K562 (cell line): ENCODE measurements at regions not wholly inside any gene's neighbourhood (a gene's known extent, or its start where the extent isn't known, plus 50 kb on each side); places are given as distances from the start of the nearest gene placed in this dataset.
"Not testable (repeated sequence)": the region's sequence is repeated elsewhere in the genome, so short reads cannot be mapped to it uniquely, and the experiment has no call there.

Experiments used
- ATAC-seq: fragments of 200-7000 bp; cut with Tn5 transposase; 3 replicates; pipeline ENCODE4 v1.9.1; 2020; ENCODE audit warnings: moderate library complexity
- BruUV-seq: library from RNA; stranded (reverse); fragments of 400-500 nt; replicated peaks from 2 replicates; lab custom pipeline; 2021; lab: Mats Ljungman, UMichigan
- CTCF ChIA-PET: fragments of 300-600 bp; formaldehyde crosslinking; extraction: SDS; loops from one replicate; lab custom pipeline; 2021; ENCODE audit warnings: low intra/inter-chr PET ratio; lab: Yijun Ruan, JAX
- POLR2A ChIA-PET: fragments of 300-600, 350-650 bp; sonication (Branson Sonifier 250); formaldehyde crosslinking; extraction: SDS; loops from one replicate; lab custom pipeline; 2021; ENCODE audit warnings: antibody characterized with exemption, inconsistent platforms; lab: Yijun Ruan, JAX
- DNase-seq, 4 experiments: peaks; one replicate each; pipeline versions ENCODE4 v3.0.0 to v3.0.0-alpha.2; 2011 to 2018; ENCODE audit warnings: low spot score in 3 of 4, mixed read lengths in 3 of 4; ENCODE audit errors: extremely low read depth in 1 of 4
- FAIRE-seq: peaks from 2 replicates; lab custom pipeline; 2011; peaks lifted over from hg19 to GRCh38; lab: Jason Lieb, UNC
- H2AFZ ChIP-seq: 2 replicates; pipeline ENCODE4 v1.6.0; 2011; ENCODE audit warnings: low read depth, low read length, control low read depth, inconsistent platforms
- H3K27ac ChIP-seq: fragments of 200-600 bp; 3 replicates; pipeline ENCODE4 v1.8.0; 2011; ENCODE audit warnings: low read depth, mild to moderate bottlenecking, control low read depth, inconsistent platforms, low read length, moderate library complexity, mixed read lengths; ENCODE audit errors: extremely low read depth
- H3K27me3 ChIP-seq, 2 experiments: fragments of 300-600 bp in 1 of 2; 2 replicates in 1 of 2; 3 replicates in 1 of 2; pipeline versions ENCODE4 v1.6.0 to v1.8.0; 2011; ENCODE audit warnings: inconsistent platforms in 2 of 2, low read length in 2 of 2, mild to moderate bottlenecking in 1 of 2, mixed read lengths in 1 of 2, moderate library complexity in 1 of 2; ENCODE audit not compliant: control insufficient read depth in 2 of 2, insufficient read depth in 2 of 2
- H3K36me3 ChIP-seq: fragments of 300-600 bp; 3 replicates; pipeline ENCODE4 v1.8.0; 2011; ENCODE audit warnings: mild to moderate bottlenecking, low read length, inconsistent platforms; ENCODE audit not compliant: control insufficient read depth, insufficient read depth
- H3K4me1 ChIP-seq, 2 experiments: fragments of 200-600 bp in 1 of 2; replicated peaks in 1 of 2; 2 replicates in 1 of 2; 3 replicates in 1 of 2; pipeline versions ENCODE4 v1.5.1 to v1.8.0; 2011; ENCODE audit warnings: inconsistent platforms in 2 of 2, low read length in 2 of 2, mild to moderate bottlenecking in 1 of 2, mixed read lengths in 1 of 2, moderate library complexity in 1 of 2; ENCODE audit not compliant: control insufficient read depth in 2 of 2, insufficient read depth in 2 of 2
- H3K4me2 ChIP-seq: 2 replicates; pipeline ENCODE4 v1.6.1; 2011; ENCODE audit warnings: low read length, control low read depth, inconsistent platforms, mixed read lengths; ENCODE audit not compliant: insufficient read depth
- H3K4me3 ChIP-seq: fragments of 200-600 bp; sonication (generic), shearing (Covaris generic); 2 replicates; pipeline ENCODE4 v1.5.1; 2016; ENCODE audit warnings: control low read depth, inconsistent platforms
- H3K79me2 ChIP-seq: fragments of 200-600 bp; 3 replicates; pipeline ENCODE4 v1.8.0; 2011; ENCODE audit warnings: low read length, inconsistent platforms; ENCODE audit not compliant: control insufficient read depth, insufficient read depth
- H3K9ac ChIP-seq, 2 experiments: 2 replicates each; pipeline versions ENCODE4 v1.6.0 to v1.6.1; 2011; ENCODE audit warnings: low read depth in 2 of 2, low read length in 2 of 2, control low read depth in 1 of 2, inconsistent platforms in 1 of 2, mild to moderate bottlenecking in 1 of 2, mixed read lengths in 1 of 2; ENCODE audit not compliant: insufficient read depth in 1 of 2
- H3K9me1 ChIP-seq: one replicate; pipeline ENCODE4 v1.6.0; 2011; ENCODE audit warnings: inconsistent platforms, mild to moderate bottlenecking, low read length, moderate library complexity; ENCODE audit not compliant: control insufficient read depth, insufficient read depth
- H3K9me3 ChIP-seq: replicated peaks from 2 replicates; pipeline ENCODE4 v1.5.1; 2011; ENCODE audit warnings: low read depth, low read length, inconsistent platforms; ENCODE audit not compliant: control insufficient read depth, insufficient read depth
- H4K20me1 ChIP-seq: replicated peaks from 2 replicates; pipeline ENCODE4 v1.6.1; 2011; ENCODE audit warnings: low read length, inconsistent platforms, mixed read lengths; ENCODE audit not compliant: control insufficient read depth, insufficient read depth
- SIN3B ChIP-seq: fragments of 450-650 bp; IDR thresholded peaks from 2 replicates; pipeline ENCODE4 v1.6.1; 2017; ENCODE audit warnings: low read depth, mild to moderate bottlenecking, moderate library complexity
- WGBS: fragments of 100-300 bp; shearing (Covaris generic); methylation state at CpG from one replicate; pipeline ENCODE4 v1.1.6; 2016; ENCODE audit warnings: low coverage, mixed read lengths; ENCODE audit not compliant: insufficient coverage; ENCODE audit errors: missing lambda C conversion rate; 5-methylcytosine and 5-hydroxymethylcytosine counted together
- in situ Hi-C: fragments of 300-500 bp; cut with MboI; formaldehyde crosslinking; loops from 4 replicates; pipeline ENCODE4 v1.15.0; 2018; ENCODE audit warnings: inconsistent platforms, mixed read lengths
- intact Hi-C: fragments of 100-400 bp; cut with micrococcal nuclease; formaldehyde crosslinking; loops from 2 replicates; pipeline ENCODE4 v1.14.2; 2022

- CTCF ChIA-PET: no interaction called here
- FAIRE-seq (no peak), ATAC-seq (no peak), DNase-seq (no peak)
- no CpG with 5 or more reads among the region's 15 CpGs for WGBS
- Histone ChIP-seq H3K9me1 (no peaks in the 10 kb centered on the region), H4K20me1 (no peaks in the 10 kb centered on the region), H3K4me2 (no peak overlapping the region), H2AFZ (no peak overlapping the region), H3K27me3 (no peaks in the 10 kb centered on the region), H3K4me3 (no peak overlapping the region), H3K4me1 (no peaks in the 10 kb centered on the region), H3K9me3 (no peaks in the 10 kb centered on the region), H3K9ac (no peak overlapping the region), H3K79me2 (no peaks in the 10 kb centered on the region), H3K36me3 (no peaks in the 10 kb centered on the region), H3K27ac (no peak overlapping the region)
- no TSS peak for BruUV-seq
- intact Hi-C loops (no loop called here), in situ Hi-C loops (no loop called here)
- POLR2A ChIA-PET: no interaction called here
- no peak for TF ChIP-seq SIN3B
Observed at GRCh38 chr6:26754212-26754611, 94.7 kb upstream of the ZNF322 start.

- no CpG with 5 or more reads among the region's 20 CpGs for WGBS
- H3K4me2 ChIP-seq, H3K79me2 ChIP-seq, in situ Hi-C loops, POLR2A ChIA-PET, H3K9ac ChIP-seq, H3K9me1 ChIP-seq, intact Hi-C loops, H3K9me3 ChIP-seq, H3K36me3 ChIP-seq, H3K4me1 ChIP-seq, H4K20me1 ChIP-seq, H3K27me3 ChIP-seq, FAIRE-seq, H2AFZ ChIP-seq, H3K27ac ChIP-seq, CTCF ChIA-PET, BruUV-seq, H3K4me3 ChIP-seq, DNase-seq, ATAC-seq: not testable (repeated sequence)
Observed at GRCh38 chr6:26754801-26755200, 95.3 kb upstream of the ZNF322 start.

DNA sequence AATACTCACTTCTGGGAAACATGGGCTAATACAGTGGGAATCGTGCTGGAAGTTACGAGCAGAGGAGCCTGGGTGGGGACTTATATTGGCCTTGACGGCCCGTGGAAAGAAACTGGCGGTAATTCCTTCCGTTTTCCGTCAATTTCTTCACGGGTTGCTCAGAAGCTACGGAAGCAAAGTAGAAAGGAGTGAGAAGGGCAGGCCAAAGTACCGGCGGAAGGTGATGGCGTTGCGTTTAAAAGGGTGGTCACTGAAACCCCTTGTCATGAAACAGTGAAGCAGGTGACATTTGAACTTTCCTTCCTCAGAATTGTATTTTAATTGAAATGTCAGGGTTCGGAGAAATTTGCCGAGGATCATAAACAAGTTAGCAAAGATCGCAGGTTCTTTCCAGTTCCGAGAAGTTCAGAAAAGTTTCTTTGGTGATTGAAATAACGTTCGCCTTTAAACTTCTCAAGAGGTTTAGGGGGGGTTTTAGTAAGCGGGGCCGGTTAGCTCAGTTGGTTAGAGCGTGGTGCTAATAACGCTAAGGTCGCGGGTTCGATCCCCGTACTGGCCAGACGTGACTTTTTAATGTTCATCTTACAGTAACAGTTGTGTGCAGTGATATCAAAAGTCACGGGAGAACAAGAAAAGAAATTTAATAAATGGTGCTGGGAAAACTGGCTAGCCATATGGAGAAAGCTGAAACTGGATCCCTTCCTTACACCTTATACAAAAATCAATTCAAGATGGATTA is 96.7 kb upstream of the ZNF322 start:
- H3K4me1 ChIP-seq, ATAC-seq, intact Hi-C loops, in situ Hi-C loops, H3K9ac ChIP-seq, H3K27me3 ChIP-seq, H3K4me3 ChIP-seq, H3K27ac ChIP-seq, H2AFZ ChIP-seq, BruUV-seq, H3K9me1 ChIP-seq, H3K79me2 ChIP-seq, FAIRE-seq, H3K4me2 ChIP-seq, CTCF ChIA-PET, H4K20me1 ChIP-seq, POLR2A ChIA-PET, H3K36me3 ChIP-seq, H3K9me3 ChIP-seq, DNase-seq: not testable (repeated sequence)
- WGBS: no CpG with 5 or more reads among the region's 29 CpGs
